B cell (primary cell): ENCODE measurements at regions not wholly inside any gene's neighbourhood (a gene's known extent, or its start where the extent isn't known, plus 50 kb on each side); places are given as distances from the start of the nearest gene placed in this dataset.

Source experiments
- ATAC-seq: fragments of 200-7000 bp; cut with Tn5 transposase; one replicate; pipeline ENCODE4 v1.10.0; 2021; ENCODE audit warnings: low read depth, mild to moderate bottlenecking, moderate number of reproducible peaks, moderate library complexity
- CTCF ChIA-PET: fragments of 350-600 bp; sonication (Branson Sonifier 250); formaldehyde crosslinking; loops from one replicate; lab custom pipeline; 2021; ENCODE audit warnings: antibody characterized with exemption, inconsistent platforms; lab: Charles Lee
- POLR2A ChIA-PET: fragments of 350-600 bp; sonication (Branson Sonifier 250); formaldehyde crosslinking; loops from one replicate; lab custom pipeline; 2021; ENCODE audit warnings: antibody characterized with exemption; lab: Charles Lee
- DNase-seq: peaks from one replicate; pipeline ENCODE4 v3.0.0; 2013
- H2AFZ ChIP-seq: 2 replicates; pipeline ENCODE4 v1.6.1; 2012; ENCODE audit warnings: mild to moderate bottlenecking, low read depth, low read length; ENCODE audit not compliant: insufficient read depth, poor library complexity, severe bottlenecking
- H3K27ac ChIP-seq, 2 donors: 1 replicate in 1 of 2; 2 replicates in 1 of 2; pipeline ENCODE4 v1.5.1; 2012 to 2013; ENCODE audit warnings: low read length in 2 of 2, mild to moderate bottlenecking in 2 of 2, moderate library complexity in 1 of 2
- H3K27me3 ChIP-seq, 4 experiments: fragments of 200-600 bp in 1 of 4; sonication (generic) in 1 of 4; replicated peaks in 1 of 4; 1 replicate in 2 of 4; 2 replicates in 2 of 4; pipeline versions ENCODE4 v1.6.1 to v1.7.0; 2013 to 2016; ENCODE audit warnings: low read length in 3 of 4, mild to moderate bottlenecking in 2 of 4, mixed read lengths in 1 of 4, moderate library complexity in 1 of 4; ENCODE audit not compliant: insufficient read depth in 4 of 4, control insufficient read depth in 3 of 4; ENCODE audit errors: control extremely low read depth in 1 of 4
- H3K36me3 ChIP-seq, 2 experiments: replicated peaks in 1 of 2; 1 replicate in 1 of 2; 2 replicates in 1 of 2; pipeline versions ENCODE4 v1.6.1 to v1.7.1; 2013; ENCODE audit warnings: low read length in 1 of 2; ENCODE audit not compliant: insufficient read depth in 2 of 2, control insufficient read depth in 1 of 2; ENCODE audit errors: control extremely low read depth in 1 of 2, extremely low read depth in 1 of 2
- H3K4me1 ChIP-seq, 2 donors: fragments of 200-600 bp in 1 of 2; sonication (generic) in 1 of 2; 1 replicate in 1 of 2; 2 replicates in 1 of 2; pipeline versions ENCODE4 v1.5.1 to v1.6.1; 2013 to 2017; ENCODE audit warnings: low read length in 2 of 2; ENCODE audit not compliant: control insufficient read depth in 2 of 2, insufficient read depth in 2 of 2
- H3K4me2 ChIP-seq: replicated peaks from 2 replicates; pipeline ENCODE3; 2012; ENCODE audit warnings: mild to moderate bottlenecking, low read depth, low read length; ENCODE audit not compliant: poor library complexity, severe bottlenecking
- H3K4me3 ChIP-seq, 5 experiments: fragments of 200-600 bp in 1 of 5; sonication (generic) in 1 of 5; 1 replicate in 3 of 5; 2 replicates in 2 of 5; pipeline versions ENCODE4 v1.5.1 to v1.7.0; 2011 to 2016; ENCODE audit warnings: low read length in 4 of 5, mild to moderate bottlenecking in 4 of 5, low read depth in 2 of 5, control low read depth in 1 of 5, moderate library complexity in 1 of 5; ENCODE audit not compliant: insufficient read depth in 1 of 5; ENCODE audit errors: control extremely low read depth in 1 of 5, extremely low read depth in 1 of 5
- H3K79me2 ChIP-seq: fragments of 200-600 bp; sonication (generic); one replicate; pipeline ENCODE4 v1.6.0; 2016; ENCODE audit warnings: low read length; ENCODE audit not compliant: control insufficient read depth, insufficient read depth
- H3K9ac ChIP-seq: fragments of 200-600 bp; sonication (generic); 2 replicates; pipeline ENCODE4 v1.6.1; 2017; ENCODE audit warnings: mild to moderate bottlenecking, low read length, moderate library complexity
- H3K9me3 ChIP-seq, 3 donors: one replicate each; pipeline versions ENCODE4 v1.6.1 to v1.7.1; 2013; ENCODE audit warnings: low read length in 2 of 3; ENCODE audit not compliant: control insufficient read depth in 2 of 3, insufficient read depth in 1 of 3; ENCODE audit errors: control extremely low read depth in 1 of 3
- H4K20me1 ChIP-seq: 2 replicates; pipeline ENCODE4 v1.6.0; 2012; ENCODE audit warnings: mild to moderate bottlenecking, low read length; ENCODE audit not compliant: insufficient read depth, control insufficient read depth, poor library complexity, severe bottlenecking
- H3K27ac Mint-ChIP-seq: one replicate; pipeline ENCODE4 v1.8.0; 2021; ENCODE audit warnings: mixed read lengths
- H3K27me3 Mint-ChIP-seq: one replicate; pipeline ENCODE4 v1.8.0; 2021; ENCODE audit warnings: mixed read lengths
- H3K4me1 Mint-ChIP-seq: one replicate; pipeline ENCODE4 v1.8.0; 2021; ENCODE audit warnings: mixed read lengths
- H3K4me3 Mint-ChIP-seq: one replicate; pipeline ENCODE4 v1.8.0; 2021; ENCODE audit warnings: mixed read lengths
- H3K9me3 Mint-ChIP-seq: one replicate; pipeline ENCODE4 v1.8.0; 2022; ENCODE audit warnings: mixed read lengths; ENCODE audit not compliant: insufficient read depth
- CTCF ChIP-seq: fragments of 200-600 bp; IDR thresholded peaks from one replicate; pipeline ENCODE4 v1.8.0; 2022; ENCODE audit warnings: antibody characterized with exemption, mild to moderate bottlenecking
- EZH2 ChIP-seq: IDR thresholded peaks from 2 replicates; pipeline ENCODE4 v1.6.1; 2012; ENCODE audit warnings: borderline replicate concordance, low read depth, mild to moderate bottlenecking, moderate library complexity, low read length; ENCODE audit not compliant: insufficient read depth, poor library complexity, severe bottlenecking
- WGBS: methylation state at CpG from one replicate; pipeline ENCODE4 v1.1.5; 2013; ENCODE audit warnings: missing lambda C conversion rate; ENCODE audit not compliant: insufficient coverage; 5-methylcytosine and 5-hydroxymethylcytosine counted together
- intact Hi-C: fragments of 100-400 bp; cut with micrococcal nuclease; formaldehyde crosslinking; loops from one replicate; pipeline ENCODE4 v1.10.0; 2022

DNA sequence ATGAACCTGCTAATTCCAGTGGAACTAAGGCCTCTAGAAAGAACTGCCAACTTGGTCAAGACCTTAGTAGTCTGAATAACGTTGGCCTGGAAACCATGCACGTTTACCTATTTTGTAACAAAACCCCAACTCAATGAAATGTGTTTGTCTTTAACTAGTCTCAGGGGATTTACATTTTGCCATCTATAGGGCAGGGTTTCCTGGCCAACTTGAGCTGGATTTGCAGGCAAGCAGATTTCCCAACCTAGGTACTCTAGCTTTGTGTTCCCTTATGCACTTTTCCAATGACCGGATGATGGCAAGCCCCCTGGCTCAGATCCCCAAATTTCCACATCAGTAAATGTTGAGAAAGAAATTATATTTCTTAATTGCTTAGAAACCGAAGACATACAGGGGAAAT is 114.5 kb downstream of the IRS2 start:
- no peak overlapping the region for H3K27ac ChIP-seq
- TF ChIP-seq CTCF: no peak
- TF ChIP-seq EZH2: no peak
- H4K20me1 ChIP-seq: no peaks in the 10 kb centered on the region
- no peak overlapping the region for H3K4me3 ChIP-seq
- CTCF ChIA-PET: no interaction called here
- Mint-ChIP-seq H3K4me3 (no peak overlapping the region), H3K27ac (no peak overlapping the region), H3K4me1 (no peaks in the 10 kb centered on the region), H3K27me3 (peaks cover 3% of the 10 kb centered on the region), H3K9me3 (no peaks in the 10 kb centered on the region)
- intact Hi-C loops: no loop called here
- ATAC-seq: no peak
- H3K27me3 ChIP-seq: no peaks in the 10 kb centered on the region
- 92% methylated on average over 2 of the region's 4 CpGs for WGBS
- no peaks in the 10 kb centered on the region for H3K36me3 ChIP-seq
- no peak overlapping the region for H3K4me2 ChIP-seq
- no peaks in the 10 kb centered on the region for H3K9me3 ChIP-seq
- H3K9ac ChIP-seq: no peak overlapping the region
- no peaks in the 10 kb centered on the region for H3K4me1 ChIP-seq
- POLR2A ChIA-PET: no interaction called here
- H2AFZ ChIP-seq: no peak overlapping the region
- no peaks in the 10 kb centered on the region for H3K79me2 ChIP-seq
- no peak for DNase-seq

DNA sequence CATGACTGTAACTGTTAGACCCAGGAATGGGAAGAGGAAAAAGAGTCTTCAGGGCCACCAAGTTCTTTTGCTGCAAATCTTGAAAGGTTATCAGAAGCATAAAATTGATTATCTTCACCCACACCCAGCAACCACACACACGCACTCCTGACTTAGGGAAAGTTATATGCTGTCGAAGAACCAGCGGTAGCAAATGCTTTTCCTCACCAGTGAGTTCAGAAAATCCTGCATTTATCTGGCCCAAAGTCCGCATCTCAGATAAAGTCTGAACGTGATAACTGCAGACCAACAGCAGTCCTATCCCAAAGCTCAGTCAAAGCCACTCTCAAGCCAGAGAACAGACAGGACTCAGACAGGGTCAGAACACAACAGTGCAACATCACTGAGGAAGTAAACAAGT is 115.6 kb downstream of the IRS2 start:
- Histone ChIP-seq H3K27ac (no peak overlapping the region), H2AFZ (no peak overlapping the region), H3K36me3 (no peaks in the 10 kb centered on the region), H4K20me1 (no peaks in the 10 kb centered on the region), H3K4me3 (no peak overlapping the region), H3K9ac (no peak overlapping the region), H3K79me2 (no peaks in the 10 kb centered on the region), H3K27me3 (no peaks in the 10 kb centered on the region), H3K4me2 (no peak overlapping the region), H3K4me1 (no peaks in the 10 kb centered on the region), H3K9me3 (peaks cover 0 to 1% (median 0%) of the 10 kb centered on the region in 3 donors)
- ATAC-seq (no peak), DNase-seq (no peak)
- H3K4me1 Mint-ChIP-seq: no peaks in the 10 kb centered on the region
- WGBS: 97% methylated on average over 4 of the region's 5 CpGs
- peaks cover 3% of the 10 kb centered on the region for H3K27me3 Mint-ChIP-seq
- no peak overlapping the region for H3K4me3 Mint-ChIP-seq
- ChIA-PET CTCF (no interaction called here), POLR2A (no interaction called here)
- no peak overlapping the region for H3K27ac Mint-ChIP-seq
- intact Hi-C loops: no loop called here
- TF ChIP-seq EZH2 (no peak), CTCF (no peak)
- H3K9me3 Mint-ChIP-seq: no peaks in the 10 kb centered on the region
